ENCODE measurements at regions not wholly inside any gene's neighbourhood (a gene's known extent, or its start where the extent isn't known, plus 50 kb on each side); places are given as distances from the start of the nearest gene placed in this dataset.

DNA sequence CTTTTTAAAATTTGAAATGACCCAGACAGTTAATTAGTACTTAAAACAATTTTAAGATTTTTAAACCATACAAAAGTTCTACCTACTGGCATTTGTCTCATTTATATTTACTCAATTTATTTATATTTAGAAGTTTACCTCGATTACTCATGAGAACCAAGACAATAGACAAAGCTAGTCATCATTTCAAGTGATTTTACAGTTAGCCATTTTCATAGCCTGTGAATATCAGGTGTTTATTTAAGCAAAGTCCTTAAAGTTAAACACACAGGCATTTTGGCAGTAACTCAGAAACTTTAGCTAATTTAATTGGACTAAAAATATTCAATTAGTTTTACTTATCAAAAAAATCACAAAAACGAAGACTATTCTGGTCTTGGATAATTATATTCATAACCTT lies 101.6 kb upstream of the KIF2B start:
- TF ChIP-seq, protein P1, sequence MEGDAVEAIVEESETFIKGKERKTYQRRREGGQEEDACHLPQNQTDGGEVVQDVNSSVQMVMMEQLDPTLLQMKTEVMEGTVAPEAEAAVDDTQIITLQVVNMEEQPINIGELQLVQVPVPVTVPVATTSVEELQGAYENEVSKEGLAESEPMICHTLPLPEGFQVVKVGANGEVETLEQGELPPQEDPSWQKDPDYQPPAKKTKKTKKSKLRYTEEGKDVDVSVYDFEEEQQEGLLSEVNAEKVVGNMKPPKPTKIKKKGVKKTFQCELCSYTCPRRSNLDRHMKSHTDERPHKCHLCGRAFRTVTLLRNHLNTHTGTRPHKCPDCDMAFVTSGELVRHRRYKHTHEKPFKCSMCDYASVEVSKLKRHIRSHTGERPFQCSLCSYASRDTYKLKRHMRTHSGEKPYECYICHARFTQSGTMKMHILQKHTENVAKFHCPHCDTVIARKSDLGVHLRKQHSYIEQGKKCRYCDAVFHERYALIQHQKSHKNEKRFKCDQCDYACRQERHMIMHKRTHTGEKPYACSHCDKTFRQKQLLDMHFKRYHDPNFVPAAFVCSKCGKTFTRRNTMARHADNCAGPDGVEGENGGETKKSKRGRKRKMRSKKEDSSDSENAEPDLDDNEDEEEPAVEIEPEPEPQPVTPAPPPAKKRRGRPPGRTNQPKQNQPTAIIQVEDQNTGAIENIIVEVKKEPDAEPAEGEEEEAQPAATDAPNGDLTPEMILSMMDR (IDR thresholded peaks at IDR 0.05): no peak
- no peak for TF ChIP-seq POLR2A (IDR thresholded peaks at IDR 0.05)
